Stomach (tissue), 8 donors: ENCODE measurements at regions not wholly inside any gene's neighbourhood (a gene's known extent, or its start where the extent isn't known, plus 50 kb on each side); places are given as distances from the start of the nearest gene placed in this dataset.

Experiments
- DNase-seq, 2 donors: peaks; one replicate each; pipeline versions ENCODE4 v3.0.0 to v3.0.0-alpha.2; 2013 to 2019
- H3K27ac ChIP-seq, 5 donors: fragments of 200-600 bp in 4 of 5; sonication (generic) in 4 of 5; one replicate each; pipeline ENCODE4 v1.5.1; 2013 to 2019; ENCODE audit warnings: mild to moderate bottlenecking in 1 of 5, moderate library complexity in 1 of 5
- H3K27me3 ChIP-seq, 3 donors: fragments of 200-600 bp; sonication (generic); one replicate each; pipeline ENCODE4 v1.5.1; 2017 to 2019; ENCODE audit warnings: mixed run types in 1 of 3
- H3K36me3 ChIP-seq, 4 donors: fragments of 200-600 bp; sonication (generic); 1 replicate in 3 of 4; 2 replicates in 1 of 4; pipeline ENCODE4 v1.5.1; 2016 to 2019
- H3K4me1 ChIP-seq, 4 donors: fragments of 200-600 bp; sonication (generic); one replicate each; pipeline ENCODE4 v1.5.1; 2016 to 2019
- H3K4me3 ChIP-seq, 4 donors: fragments of 200-600 bp; sonication (generic) in 3 of 4; one replicate each; pipeline ENCODE4 v1.5.1; 2016 to 2019; ENCODE audit warnings: mild to moderate bottlenecking in 1 of 4
- H3K9me3 ChIP-seq, 4 donors: fragments of 200-600 bp; sonication (generic); one replicate each; pipeline ENCODE4 v1.5.1; 2016 to 2019
- EP300 ChIP-seq: sonication (generic); formaldehyde crosslinking; IDR thresholded peaks from one replicate; pipeline ENCODE4 v1.6.1; 2017; ENCODE audit warnings: antibody characterized with exemption
- POLR2A ChIP-seq, 4 donors: fragments of 450-650 bp; IDR thresholded peaks; one replicate each; pipeline ENCODE4 v1.6.1; 2016; ENCODE audit warnings: antibody characterized with exemption in 4 of 4, control low read depth in 2 of 4, mild to moderate bottlenecking in 1 of 4, moderate library complexity in 1 of 4
- POLR2AphosphoS5 ChIP-seq, 3 donors: sonication (generic); formaldehyde crosslinking; IDR thresholded peaks; one replicate each; pipeline ENCODE4 v1.6.1; 2016; ENCODE audit warnings: antibody characterized with exemption in 3 of 3
- WGBS, 5 donors: extraction: QIAGEN DNeasy Blood & Tissue Kit in 3 of 5; methylation state at CpG; one replicate each; pipeline versions ENCODE4 v1.1.5 to v1.1.7; 2013 to 2018; 5-methylcytosine and 5-hydroxymethylcytosine counted together
- intact Hi-C: fragments of 100-400 bp; cut with DNase I; formaldehyde crosslinking; loops from one replicate; pipeline ENCODE4 v1.15.1; 2023; ENCODE audit warnings: low total_unique reads
- TF ChIP-seq, protein P1 (sequence below), 7 experiments: fragments of 450-650 bp in 4 of 7; fragments of 200-600 bp in 3 of 7; sonication (generic) in 3 of 7; IDR thresholded peaks; one replicate each; pipeline ENCODE4 v1.5.1; 2016 to 2019; ENCODE audit warnings: antibody characterized with exemption in 7 of 7, control low read depth in 2 of 7, mild to moderate bottlenecking in 1 of 7
- donor health status: healthy with polysubstance abuse.
- donor health status: Bipolar disorder and iron deficiency.
- donor health status: healthy.

DNA sequence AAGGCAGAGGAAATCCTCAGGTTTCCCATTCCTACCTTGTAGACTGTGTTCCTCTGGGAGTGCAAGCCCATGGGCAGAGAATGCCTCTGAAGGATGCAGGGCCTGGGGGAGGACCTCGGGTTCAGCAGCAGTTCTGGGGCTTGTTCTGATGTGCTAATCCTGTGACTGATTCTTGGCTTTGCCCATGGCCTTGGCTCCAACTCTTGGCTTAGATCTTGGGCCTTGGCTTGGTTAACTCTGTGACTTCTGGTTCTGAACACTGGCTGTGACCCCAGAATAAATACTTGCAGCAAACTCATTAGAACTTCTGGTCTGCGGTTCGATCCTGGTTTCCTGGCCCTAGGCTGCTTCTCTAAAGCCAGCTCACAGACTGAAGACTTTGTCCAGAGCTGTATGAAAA lies 366.9 kb upstream of the ZEB2 start:
- 52 to 57% (median 53%) methylated on average over 3 of the region's 3 CpGs for WGBS, 5 donors

DNA sequence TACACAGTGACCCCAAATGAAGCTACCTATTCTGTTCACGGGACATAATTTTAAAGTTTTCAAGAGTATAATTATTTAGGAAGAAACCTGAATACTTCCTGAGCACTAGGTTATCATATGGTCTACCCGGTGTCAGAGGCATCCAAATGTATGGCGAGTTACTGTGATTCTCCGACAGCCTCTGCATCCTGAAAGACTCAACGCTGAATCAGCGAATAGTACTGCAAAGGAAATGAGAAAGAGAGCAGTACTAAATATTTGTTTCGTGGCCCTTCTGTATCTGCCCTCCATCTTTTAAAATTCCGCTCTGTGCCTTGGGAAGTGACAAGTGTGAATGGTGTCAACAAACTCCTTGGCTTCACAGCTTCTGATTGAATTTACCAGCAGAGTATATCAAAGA lies 358.0 kb upstream of the ZEB2 start:
- 88 to 94% (median 93%) methylated on average over 8 of the region's 8 CpGs for WGBS, 5 donors
- TF ChIP-seq POLR2A (IDR thresholded peaks at IDR 0.05) (no peak), POLR2AphosphoS5 (IDR thresholded peaks at IDR 0.05) (no peak), EP300 (no peak)
- TF ChIP-seq, protein P1, sequence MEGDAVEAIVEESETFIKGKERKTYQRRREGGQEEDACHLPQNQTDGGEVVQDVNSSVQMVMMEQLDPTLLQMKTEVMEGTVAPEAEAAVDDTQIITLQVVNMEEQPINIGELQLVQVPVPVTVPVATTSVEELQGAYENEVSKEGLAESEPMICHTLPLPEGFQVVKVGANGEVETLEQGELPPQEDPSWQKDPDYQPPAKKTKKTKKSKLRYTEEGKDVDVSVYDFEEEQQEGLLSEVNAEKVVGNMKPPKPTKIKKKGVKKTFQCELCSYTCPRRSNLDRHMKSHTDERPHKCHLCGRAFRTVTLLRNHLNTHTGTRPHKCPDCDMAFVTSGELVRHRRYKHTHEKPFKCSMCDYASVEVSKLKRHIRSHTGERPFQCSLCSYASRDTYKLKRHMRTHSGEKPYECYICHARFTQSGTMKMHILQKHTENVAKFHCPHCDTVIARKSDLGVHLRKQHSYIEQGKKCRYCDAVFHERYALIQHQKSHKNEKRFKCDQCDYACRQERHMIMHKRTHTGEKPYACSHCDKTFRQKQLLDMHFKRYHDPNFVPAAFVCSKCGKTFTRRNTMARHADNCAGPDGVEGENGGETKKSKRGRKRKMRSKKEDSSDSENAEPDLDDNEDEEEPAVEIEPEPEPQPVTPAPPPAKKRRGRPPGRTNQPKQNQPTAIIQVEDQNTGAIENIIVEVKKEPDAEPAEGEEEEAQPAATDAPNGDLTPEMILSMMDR (IDR thresholded peaks at IDR 0.05): no peak
- no peak for DNase-seq
- Histone ChIP-seq H3K9me3 (no peaks in the 10 kb centered on the region), H3K27ac (no peak overlapping the region), H3K4me1 (peaks cover 0 to 7% (median 2%) of the 10 kb centered on the region in 4 donors), H3K27me3 (no peaks in the 10 kb centered on the region), H3K36me3 (no peaks in the 10 kb centered on the region), H3K4me3 (no peak overlapping the region)
- intact Hi-C loops: no loop called here

More for the DNA sequence above, 366.9 kb upstream of the ZEB2 start:
- Histone ChIP-seq H3K9me3 (no peaks in the 10 kb centered on the region), H3K4me3 (no peak overlapping the region), H3K36me3 (no peaks in the 10 kb centered on the region), H3K27ac (no peak overlapping the region), H3K27me3 (no peaks in the 10 kb centered on the region), H3K4me1 (peaks cover 0 to 9% (median 3%) of the 10 kb centered on the region in 4 donors)
- TF ChIP-seq POLR2A (IDR thresholded peaks at IDR 0.05) (no peak), EP300 (no peak), POLR2AphosphoS5 (IDR thresholded peaks at IDR 0.05) (no peak)
- TF ChIP-seq, protein P1 (IDR thresholded peaks at IDR 0.05): no peak
- peak in 1 of 2 donors; percentile 64 for DNase-seq
- intact Hi-C loops: no loop called here

DNA sequence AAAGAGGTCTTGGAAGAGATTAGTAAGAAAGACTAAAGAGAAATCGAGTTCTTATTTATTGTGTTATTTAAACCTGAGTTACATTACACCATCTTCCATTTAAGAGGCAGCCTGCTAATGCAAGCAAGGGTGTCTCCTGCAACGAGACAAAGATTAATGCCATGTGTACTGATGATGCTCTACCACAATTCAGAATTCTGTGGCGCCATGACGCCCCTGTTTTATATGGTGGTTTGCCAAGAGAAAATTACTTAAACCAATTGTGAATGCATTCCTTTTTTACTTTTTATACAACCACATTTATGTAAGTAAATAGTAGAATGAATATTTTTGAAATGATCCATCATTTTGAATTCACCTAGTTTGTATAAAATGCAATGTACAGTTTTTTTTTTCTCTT lies 356.1 kb upstream of the ZEB2 start:
- DNase-seq: no peak
- 82 to 90% (median 88%) methylated on average over 4 of the region's 4 CpGs for WGBS, 5 donors
- Histone ChIP-seq H3K9me3 (no peaks in the 10 kb centered on the region), H3K27ac (no peak overlapping the region), H3K4me1 (peaks cover 0 to 7% (median 2%) of the 10 kb centered on the region in 4 donors), H3K27me3 (no peaks in the 10 kb centered on the region), H3K4me3 (no peak overlapping the region), H3K36me3 (no peaks in the 10 kb centered on the region)
- TF ChIP-seq, protein P1 (IDR thresholded peaks at IDR 0.05): no peak
- TF ChIP-seq EP300 (no peak), POLR2A (IDR thresholded peaks at IDR 0.05) (no peak), POLR2AphosphoS5 (IDR thresholded peaks at IDR 0.05) (no peak)
- intact Hi-C loops: no loop called here

DNA sequence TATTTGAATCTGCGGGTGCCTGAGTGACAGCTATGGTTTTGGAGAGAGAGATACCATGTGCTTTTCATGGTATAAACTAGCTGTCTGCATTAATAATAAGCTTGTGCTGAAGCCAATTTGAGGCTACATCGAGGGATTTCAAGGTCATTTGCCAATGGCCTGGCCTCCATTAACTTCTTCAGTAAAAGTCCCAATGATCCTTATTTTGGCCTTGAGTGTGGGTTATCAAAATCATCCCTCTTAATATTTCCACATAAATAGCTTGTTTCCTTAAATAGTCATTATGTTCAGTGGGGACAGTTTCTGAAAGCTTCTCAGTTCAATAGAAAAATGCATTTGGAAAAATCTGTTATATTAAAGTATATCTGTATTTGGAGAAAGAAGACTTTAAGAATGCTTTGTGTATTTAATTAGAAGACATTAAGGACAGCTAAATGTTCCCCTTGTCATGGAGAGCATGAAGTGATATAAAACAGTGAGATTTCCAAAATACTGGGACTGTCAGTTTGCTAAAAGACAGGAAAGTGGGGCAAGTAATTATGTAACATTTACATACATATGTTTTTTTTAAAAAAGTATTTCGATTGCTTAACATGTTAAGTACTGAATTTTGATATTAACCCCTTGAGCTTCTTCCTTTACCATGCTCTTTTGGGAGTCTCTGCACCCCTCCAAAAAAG lies 355.5 kb upstream of the ZEB2 start:
- WGBS, 5 donors: 57 to 78% (median 74%) methylated on average over 3 of the region's 3 CpGs
- TF ChIP-seq, protein P1 (IDR thresholded peaks at IDR 0.05): no peak
- TF ChIP-seq POLR2AphosphoS5 (IDR thresholded peaks at IDR 0.05) (no peak), EP300 (no peak), POLR2A (IDR thresholded peaks at IDR 0.05) (no peak)
- peaks cover 0 to 7% (median 2%) of the 10 kb centered on the region in 4 donors for H3K4me1 ChIP-seq

More for the DNA sequence above, 355.5 kb upstream of the ZEB2 start:
- H3K4me3 ChIP-seq: no peak overlapping the region
- H3K27me3 ChIP-seq: no peaks in the 10 kb centered on the region
- intact Hi-C loops: no loop called here
- no peak overlapping the region for H3K27ac ChIP-seq
- peak in 1 of 2 donors; percentile 19 for DNase-seq
- H3K9me3 ChIP-seq: no peaks in the 10 kb centered on the region
- no peaks in the 10 kb centered on the region for H3K36me3 ChIP-seq
